Mucosa of rectum (tissue), 2 donors: ENCODE measurements at regions not wholly inside any gene's neighbourhood (a gene's known extent, or its start where the extent isn't known, plus 50 kb on each side); places are given as distances from the start of the nearest gene placed in this dataset.

Experiments used
- H3K27ac ChIP-seq, 2 donors: one replicate each; pipeline ENCODE4 v1.7.0; 2013; ENCODE audit warnings: inconsistent platforms in 2 of 2, low read depth in 2 of 2, low read length in 2 of 2
- H3K27me3 ChIP-seq, 2 donors: one replicate each; pipeline ENCODE4 v1.7.0; 2013; ENCODE audit warnings: low read length in 2 of 2; ENCODE audit not compliant: control insufficient read depth in 2 of 2, insufficient read depth in 2 of 2
- H3K36me3 ChIP-seq, 2 donors: one replicate each; pipeline ENCODE4 v1.7.0; 2013; ENCODE audit warnings: low read length in 2 of 2; ENCODE audit not compliant: control insufficient read depth in 2 of 2, insufficient read depth in 2 of 2
- H3K4me1 ChIP-seq, 2 donors: one replicate each; pipeline ENCODE4 v1.7.0; 2013; ENCODE audit warnings: low read length in 2 of 2, mild to moderate bottlenecking in 1 of 2; ENCODE audit not compliant: control insufficient read depth in 2 of 2, insufficient read depth in 2 of 2
- H3K4me3 ChIP-seq, 2 donors: one replicate each; pipeline ENCODE4 v1.7.0; 2013; ENCODE audit warnings: low read length in 2 of 2
- H3K9ac ChIP-seq, 2 donors: one replicate each; pipeline ENCODE4 v1.7.0; 2013; ENCODE audit warnings: low read length in 2 of 2, low read depth in 1 of 2, mild to moderate bottlenecking in 1 of 2
- H3K9me3 ChIP-seq, 2 donors: one replicate each; pipeline ENCODE4 v1.7.0; 2013; ENCODE audit warnings: low read length in 2 of 2; ENCODE audit not compliant: control insufficient read depth in 2 of 2
- donor health status: healthy.
- donor health status: Normal muscosa, but diverticular disease.

- no peaks in the 10 kb centered on the region for H3K9me3 ChIP-seq
- H3K9ac ChIP-seq = no peak overlapping the region
- H3K27ac ChIP-seq = no peak overlapping the region
- H3K4me3 ChIP-seq = no peak overlapping the region
- no peaks in the 10 kb centered on the region for H3K36me3 ChIP-seq
- H3K27me3 ChIP-seq = no peaks in the 10 kb centered on the region
- H3K4me1 ChIP-seq = peaks cover 0 to 6% of the 10 kb centered on the region in 2 donors
These were observed 212.4 kb upstream of the USP25 start for GRCh38 chr21:15517394-15517793.

DNA sequence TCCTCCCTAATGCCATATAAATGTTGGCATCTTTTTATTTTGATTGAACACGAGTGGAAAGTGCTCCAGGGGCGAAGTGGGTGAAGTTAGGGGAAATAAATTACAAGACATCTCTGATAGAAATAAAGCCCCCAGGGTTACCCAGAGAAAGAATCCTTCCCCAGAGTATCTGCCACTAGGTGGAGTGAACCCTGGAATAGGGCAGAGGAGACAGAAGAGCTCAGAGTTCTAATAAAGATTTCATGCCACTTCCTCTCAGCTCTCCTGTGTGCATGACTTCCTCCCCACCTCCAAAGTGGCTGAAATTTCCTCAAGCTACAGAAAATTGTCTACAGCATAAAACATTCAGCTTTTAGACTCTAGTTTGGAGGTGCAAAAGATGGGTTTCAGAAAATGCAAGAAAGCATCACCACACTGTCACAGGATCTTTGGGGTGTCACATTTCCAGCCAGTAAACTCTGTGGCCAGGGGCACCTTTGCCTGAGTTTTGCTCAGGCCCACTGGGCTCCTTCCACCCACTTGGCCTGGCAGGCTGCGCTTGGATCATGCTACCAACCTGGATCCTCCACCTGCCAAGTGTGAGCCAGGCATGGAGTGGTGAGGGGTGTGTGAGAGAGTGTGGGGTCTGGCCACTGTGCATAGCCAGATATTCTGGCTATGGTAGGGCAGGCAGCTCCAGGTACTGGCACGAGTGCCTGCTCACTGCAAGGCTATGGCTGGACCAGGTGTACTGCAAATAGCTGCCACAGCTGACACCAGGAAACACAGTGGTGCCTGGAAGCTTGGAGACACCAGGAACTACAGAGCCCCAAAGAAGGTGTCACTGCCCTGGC is 208.8 kb upstream of the USP25 start:
- no peaks in the 10 kb centered on the region for H3K36me3 ChIP-seq
- no peak overlapping the region for H3K27ac ChIP-seq

GRCh38 chr21:15521644-15522001 is 208.2 kb upstream of the USP25 start:
- H3K4me3 ChIP-seq = no peak overlapping the region
- H3K27me3 ChIP-seq = no peaks in the 10 kb centered on the region
- H3K9ac ChIP-seq = no peak overlapping the region
- H3K4me1 ChIP-seq = no peaks in the 10 kb centered on the region
- no peaks in the 10 kb centered on the region for H3K9me3 ChIP-seq
- no peak overlapping the region for H3K27ac ChIP-seq
- no peaks in the 10 kb centered on the region for H3K36me3 ChIP-seq

More for the DNA sequence above, 208.8 kb upstream of the USP25 start:
- Histone ChIP-seq H3K4me1 (no peaks in the 10 kb centered on the region), H3K9me3 (no peaks in the 10 kb centered on the region), H3K9ac (no peak overlapping the region), H3K27me3 (no peaks in the 10 kb centered on the region), H3K4me3 (no peak overlapping the region)

DNA sequence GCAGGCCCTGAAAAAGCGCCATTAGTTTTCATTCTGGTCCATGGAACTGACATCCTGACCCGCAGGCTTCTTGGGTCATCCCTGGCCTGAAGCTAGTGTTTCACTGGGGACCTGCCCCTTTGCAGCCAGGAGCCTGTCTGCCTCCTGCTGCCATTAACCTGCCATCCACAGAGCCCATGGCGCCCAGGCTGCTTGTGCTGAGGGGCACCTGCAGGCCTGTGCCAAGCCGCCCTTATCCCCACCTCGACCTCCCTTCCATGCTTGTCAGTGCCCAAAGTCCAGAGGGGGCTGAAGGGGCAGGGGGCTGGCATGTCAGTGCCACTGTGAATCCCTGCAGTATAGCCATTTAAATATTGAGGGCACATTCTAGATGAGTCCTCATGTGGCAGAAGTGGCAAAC is 207.6 kb upstream of the USP25 start:
- Histone ChIP-seq H3K27ac (no peak overlapping the region), H3K27me3 (no peaks in the 10 kb centered on the region), H3K9ac (no peak overlapping the region)

DNA sequence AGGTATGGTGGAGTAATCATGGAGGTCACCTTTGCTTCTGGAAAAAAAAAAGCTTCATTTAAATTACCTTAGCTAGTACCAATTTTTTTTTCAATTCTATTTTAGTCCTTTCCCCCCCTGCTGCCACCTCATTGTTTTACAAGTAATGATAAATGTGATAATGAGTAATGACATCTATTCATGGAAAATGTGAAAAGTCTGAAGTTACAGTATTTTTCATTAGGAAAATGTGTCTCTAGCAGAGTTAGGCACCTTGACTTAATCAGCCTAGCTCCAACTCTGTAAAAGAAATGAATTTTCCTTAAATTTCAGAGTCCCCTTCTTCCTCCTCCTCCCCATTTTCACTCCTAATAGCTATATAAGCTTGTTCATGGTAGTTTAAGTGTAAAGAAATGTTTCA is 204.9 kb upstream of the USP25 start:
- no peaks in the 10 kb centered on the region for H3K9me3 ChIP-seq
- no peaks in the 10 kb centered on the region for H3K4me1 ChIP-seq
- no peaks in the 10 kb centered on the region for H3K36me3 ChIP-seq
- no peak overlapping the region for H3K27ac ChIP-seq
- no peak overlapping the region for H3K9ac ChIP-seq
- H3K27me3 ChIP-seq = no peaks in the 10 kb centered on the region
- no peak overlapping the region for H3K4me3 ChIP-seq

More for the DNA sequence above, 207.6 kb upstream of the USP25 start:
- Histone ChIP-seq H3K4me1 (no peaks in the 10 kb centered on the region), H3K9me3 (no peaks in the 10 kb centered on the region), H3K4me3 (no peak overlapping the region), H3K36me3 (no peaks in the 10 kb centered on the region)

- Histone ChIP-seq H3K9ac (no peak overlapping the region), H3K36me3 (no peaks in the 10 kb centered on the region), H3K4me3 (no peak overlapping the region), H3K4me1 (no peaks in the 10 kb centered on the region), H3K9me3 (no peaks in the 10 kb centered on the region), H3K27me3 (no peaks in the 10 kb centered on the region), H3K27ac (no peak overlapping the region)
These were observed 203.0 kb upstream of the USP25 start for GRCh38 chr21:15526798-15527197.

DNA sequence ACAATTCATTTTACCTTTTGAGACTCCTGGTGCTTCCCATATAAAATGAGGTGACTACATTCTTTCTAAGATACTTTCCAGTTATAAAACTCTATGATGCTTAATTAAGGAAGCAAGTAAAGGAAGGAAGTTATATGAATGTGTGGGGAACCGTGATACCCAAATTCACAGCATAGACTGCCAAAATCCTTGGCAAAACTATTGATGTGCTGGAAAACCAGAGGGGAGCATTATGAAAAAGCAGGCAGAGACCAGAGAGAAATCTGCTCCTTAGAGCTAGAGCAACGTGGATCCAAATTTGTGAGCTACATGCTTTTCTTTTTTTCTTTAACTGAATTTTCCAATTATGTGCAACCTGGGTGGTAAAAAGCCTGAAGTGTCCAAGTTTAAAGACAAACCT is 201.4 kb upstream of the USP25 start:
- Histone ChIP-seq H3K9ac (no peak overlapping the region), H3K36me3 (no peaks in the 10 kb centered on the region), H3K4me1 (no peaks in the 10 kb centered on the region), H3K27me3 (no peaks in the 10 kb centered on the region), H3K27ac (no peak overlapping the region), H3K9me3 (no peaks in the 10 kb centered on the region), H3K4me3 (no peak overlapping the region)

GRCh38 chr21:15531986-15532385 is 197.8 kb upstream of the USP25 start:
- H3K27ac ChIP-seq = no peak overlapping the region
- no peaks in the 10 kb centered on the region for H3K27me3 ChIP-seq
- no peaks in the 10 kb centered on the region for H3K36me3 ChIP-seq
- no peak overlapping the region for H3K9ac ChIP-seq
- H3K9me3 ChIP-seq = no peaks in the 10 kb centered on the region
- no peaks in the 10 kb centered on the region for H3K4me1 ChIP-seq
- H3K4me3 ChIP-seq = no peak overlapping the region

DNA sequence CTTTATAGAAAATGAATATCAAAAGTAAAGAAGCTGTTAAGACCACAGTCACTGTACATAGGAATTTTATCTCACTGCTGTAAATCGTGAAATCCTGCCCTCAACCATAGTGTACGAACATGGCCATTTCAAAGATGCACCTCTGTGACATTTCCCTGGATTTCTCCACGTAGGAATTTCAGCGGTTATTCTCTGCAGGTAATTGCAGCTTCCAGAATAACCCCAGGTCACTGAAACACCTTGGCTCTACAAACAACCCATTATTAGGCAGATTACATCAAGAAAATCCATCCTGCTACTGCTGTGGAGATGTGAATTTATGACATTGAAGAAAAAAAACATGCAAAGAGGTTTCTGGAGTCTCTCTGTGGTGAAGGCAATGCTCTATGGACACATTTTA is 196.2 kb upstream of the USP25 start:
- no peaks in the 10 kb centered on the region for H3K36me3 ChIP-seq
- no peaks in the 10 kb centered on the region for H3K27me3 ChIP-seq
- no peak overlapping the region for H3K9ac ChIP-seq
- no peaks in the 10 kb centered on the region for H3K9me3 ChIP-seq
- H3K4me3 ChIP-seq = no peak overlapping the region
- H3K27ac ChIP-seq = no peak overlapping the region
- H3K4me1 ChIP-seq = no peaks in the 10 kb centered on the region

- Histone ChIP-seq H3K9ac (no peak overlapping the region), H3K36me3 (no peaks in the 10 kb centered on the region), H3K9me3 (no peaks in the 10 kb centered on the region), H3K4me1 (no peaks in the 10 kb centered on the region), H3K4me3 (no peak overlapping the region), H3K27ac (no peak overlapping the region), H3K27me3 (no peaks in the 10 kb centered on the region)
These were observed 195.3 kb upstream of the USP25 start for GRCh38 chr21:15534450-15534886.
